Stimulated activated CD4-positive, alpha-beta T cell treated with anti-CD3 and anti-CD28 coated beads, Interleukin-1b, Interleukin-23, amount 100 ng/mL, for 24 hours (primary cell): ENCODE measurements at regions not wholly inside any gene's neighbourhood (a gene's known extent, or its start where the extent isn't known, plus 50 kb on each side); places are given as distances from the start of the nearest gene placed in this dataset.

Experiments used
- DNase-seq, 4 experiments: peaks; one replicate each; pipeline ENCODE4 v3.0.0-alpha.2; 2020; ENCODE audit warnings: low read depth in 4 of 4, low spot score in 1 of 4

GRCh38 chr12:34188974-34189373, 166.7 kb downstream of the ALG10 start:
- no peak for DNase-seq

GRCh38 chr12:34190054-34190453, 167.8 kb downstream of the ALG10 start:
- no peak for DNase-seq

GRCh38 chr12:34198924-34199323, 176.6 kb downstream of the ALG10 start:
- no peak for DNase-seq

GRCh38 chr12:34203866-34204620, 181.7 kb downstream of the ALG10 start:
- no peak for DNase-seq

- no peak for DNase-seq
Observed at GRCh38 chr12:34204830-34205285, 182.6 kb downstream of the ALG10 start.

GRCh38 chr12:34205401-34205800, 183.1 kb downstream of the ALG10 start:
- no peak for DNase-seq

GRCh38 chr12:34206061-34206785, 183.9 kb downstream of the ALG10 start:
- DNase-seq = no peak

GRCh38 chr12:34207858-34208257, 185.6 kb downstream of the ALG10 start:
- no peak for DNase-seq

- DNase-seq = no peak
Observed at GRCh38 chr12:34208331-34209258, 186.3 kb downstream of the ALG10 start.

- DNase-seq = no peak
Observed at GRCh38 chr12:34209259-34209835, 187.1 kb downstream of the ALG10 start.

GRCh38 chr12:34210183-34210582, 187.9 kb downstream of the ALG10 start:
- no peak for DNase-seq

GRCh38 chr12:34210689-34211530, 188.6 kb downstream of the ALG10 start:
- DNase-seq = no peak

- DNase-seq = no peak
Observed at GRCh38 chr12:34212651-34213050, 190.4 kb downstream of the ALG10 start.

- DNase-seq = no peak
Observed at GRCh38 chr12:34214011-34214410, 191.7 kb downstream of the ALG10 start.

- no peak for DNase-seq
Observed at GRCh38 chr12:34215213-34215892, 193.1 kb downstream of the ALG10 start.

- no peak for DNase-seq
Observed at GRCh38 chr12:34215893-34216285, 193.6 kb downstream of the ALG10 start.

GRCh38 chr12:34217660-34218059, 195.4 kb downstream of the ALG10 start:
- no peak for DNase-seq

- peak; percentile 11 to 49 (median 44) for DNase-seq
Observed at GRCh38 chr12:34218193-34219045, 196.1 kb downstream of the ALG10 start.
